GM12878 (cell line): ENCODE measurements at regions not wholly inside any gene's neighbourhood (a gene's known extent, or its start where the extent isn't known, plus 50 kb on each side); places are given as distances from the start of the nearest gene placed in this dataset.

Source experiments
- ATAC-seq: fragments of 200-7000 bp; cut with Tn5 transposase; 3 replicates; pipeline ENCODE4 v1.9.1; 2020; ENCODE audit warnings: mild to moderate bottlenecking, moderate library complexity
- BruUV-seq: library from RNA; stranded (reverse); fragments of 400-500 nt; replicated peaks from 2 replicates; lab custom pipeline; 2021; lab: Mats Ljungman, UMichigan
- CTCF ChIA-PET: fragments of 300-600 bp; sonication (Branson Sonifier 250); formaldehyde crosslinking; extraction: SDS; loops from one replicate; lab custom pipeline; 2021; ENCODE audit warnings: inconsistent platforms; lab: Yijun Ruan, JAX
- POLR2A ChIA-PET: fragments of 350-600 bp; formaldehyde crosslinking; extraction: SDS; loops from one replicate; lab custom pipeline; 2021; ENCODE audit warnings: inconsistent platforms; lab: Charles Lee
- RAD21 ChIA-PET: fragments of 300-600 bp; sonication (Branson Sonifier 250); formaldehyde crosslinking; loops from one replicate; lab custom pipeline; 2023; ENCODE audit warnings: antibody characterized with exemption; ENCODE audit not compliant: unreplicated experiment; lab: Charles Lee
- SMC1A ChIA-PET: fragments of 300-600 bp; sonication (Branson Sonifier 250); formaldehyde crosslinking; loops from one replicate; lab custom pipeline; 2023; ENCODE audit not compliant: unreplicated experiment, uncharacterized antibody; lab: Charles Lee
- DNase-seq: peaks from one replicate; pipeline ENCODE4 v3.0.0-alpha.2; 2011; ENCODE audit warnings: low read depth, low spot score
- FAIRE-seq: peaks from 3 replicates; lab custom pipeline; 2011; peaks lifted over from hg19 to GRCh38; lab: Jason Lieb, UNC
- H2AFZ ChIP-seq: 2 replicates; pipeline ENCODE4 v1.6.0; 2011; ENCODE audit warnings: low read depth, low read length, control low read depth; ENCODE audit not compliant: control insufficient read depth
- H3K27ac ChIP-seq: 2 replicates; pipeline ENCODE4 v1.5.1; 2011; ENCODE audit warnings: control low read depth; ENCODE audit not compliant: control insufficient read depth, insufficient read depth
- H3K27me3 ChIP-seq, 2 experiments: replicated peaks in 1 of 2; 2 replicates each; pipeline versions ENCODE4 v1.6.0 to v1.6.1; 2011; ENCODE audit warnings: low read length in 1 of 2; ENCODE audit not compliant: control insufficient read depth in 2 of 2, insufficient read depth in 2 of 2
- H3K36me3 ChIP-seq, 2 experiments: 2 replicates each; pipeline ENCODE4 v1.5.1; 2011; ENCODE audit warnings: low read length in 1 of 2; ENCODE audit not compliant: control insufficient read depth in 2 of 2, insufficient read depth in 2 of 2
- H3K4me1 ChIP-seq: 2 replicates; pipeline ENCODE4 v1.6.1; 2011; ENCODE audit warnings: mild to moderate bottlenecking, low read length, moderate library complexity, mixed read lengths; ENCODE audit not compliant: control insufficient read depth, insufficient read depth
- H3K4me2 ChIP-seq: 2 replicates; pipeline ENCODE4 v1.6.0; 2011; ENCODE audit warnings: control low read depth; ENCODE audit not compliant: control insufficient read depth, insufficient read depth
- H3K4me3 ChIP-seq: fragments of 200-600 bp; sonication (generic); 2 replicates; pipeline ENCODE4 v1.5.1; 2016
- H3K79me2 ChIP-seq: 2 replicates; pipeline ENCODE4 v1.6.0; 2011; ENCODE audit warnings: low read length; ENCODE audit not compliant: control insufficient read depth, insufficient read depth
- H3K9ac ChIP-seq: 2 replicates; pipeline ENCODE4 v1.8.0; 2011; ENCODE audit warnings: low read length, control low read depth, mixed read lengths; ENCODE audit not compliant: control insufficient read depth, insufficient read depth
- H3K9me3 ChIP-seq: replicated peaks from 3 replicates; pipeline ENCODE4 v1.5.1; 2011; ENCODE audit warnings: mild to moderate bottlenecking, low read length; ENCODE audit not compliant: control insufficient read depth, insufficient read depth
- H4K20me1 ChIP-seq: 2 replicates; pipeline ENCODE4 v1.6.0; 2011; ENCODE audit not compliant: control insufficient read depth, insufficient read depth
- NBN ChIP-seq: fragments of 450-650 bp; IDR thresholded peaks from 2 replicates; pipeline ENCODE4 v1.6.1; 2016
- POLR2A ChIP-seq: IDR thresholded peaks from 2 replicates; pipeline ENCODE4 v1.6.1; 2011; ENCODE audit warnings: low read depth, mild to moderate bottlenecking, low read length
- RFX5 ChIP-seq: IDR thresholded peaks from 2 replicates; pipeline ENCODE4 v1.6.1; 2011; ENCODE audit warnings: low read depth, low read length, improper control_type of control experiment
- USF2 ChIP-seq: IDR thresholded peaks from 2 replicates; pipeline ENCODE4 v1.6.1; 2011; ENCODE audit warnings: low read depth, low read length, improper control_type of control experiment, borderline replicate concordance
- WGBS: methylation state at CpG from one replicate; pipeline ENCODE4 v1.1.6; 2016; ENCODE audit warnings: low lambda C conversion rate; ENCODE audit not compliant: insufficient replicate concordance, insufficient coverage; ENCODE audit errors: missing lambda C conversion rate; 5-methylcytosine and 5-hydroxymethylcytosine counted together
- in situ Hi-C: fragments of 300-500 bp; cut with MboI; formaldehyde crosslinking; loops from 9 replicates; pipeline ENCODE4 v1.14.3; 2018; ENCODE audit warnings: mixed read lengths
- intact Hi-C: fragments of 100-400 bp; cut with micrococcal nuclease; formaldehyde crosslinking; loops from one replicate; pipeline ENCODE4 v1.14.2; 2022; ENCODE audit not compliant: unreplicated experiment

- WGBS = 73% methylated on average over 25 of the region's 25 CpGs
- TF ChIP-seq NBN (no peak), RFX5 (no peak)
- TF ChIP-seq, all 136 proteins: peak for 0
- H3K4me3 ChIP-seq = no peak overlapping the region
- FAIRE-seq (no peak), ATAC-seq (no peak), DNase-seq (no peak)
- ChIA-PET POLR2A (no interaction called here), CTCF (no interaction called here), RAD21 (no interaction called here), SMC1A (no interaction called here)
- no peak overlapping the region for H3K27ac ChIP-seq
- H2AFZ ChIP-seq = no peak overlapping the region
- no peaks in the 10 kb centered on the region for H3K27me3 ChIP-seq
- H4K20me1 ChIP-seq = no peaks in the 10 kb centered on the region
- in situ Hi-C loops (no loop called here), intact Hi-C loops (no loop called here)
- BruUV-seq = no TSS peak
- H3K9me3 ChIP-seq = peaks cover 12% of the 10 kb centered on the region; the same call in 2 of the 3 replicates
- H3K4me1 ChIP-seq = no peaks in the 10 kb centered on the region
- H3K9ac ChIP-seq = no peak overlapping the region
- no peaks in the 10 kb centered on the region for H3K79me2 ChIP-seq
- H3K4me2 ChIP-seq = no peak overlapping the region
- no peaks in the 10 kb centered on the region for H3K36me3 ChIP-seq
Observed at GRCh38 chr11:70487160-70487559, 88.8 kb downstream of the CTTN start.

GRCh38 chr11:70487756-70488155, 89.4 kb downstream of the CTTN start:
- Histone ChIP-seq H3K79me2 (no peaks in the 10 kb centered on the region), H4K20me1 (no peaks in the 10 kb centered on the region), H3K27ac (no peak overlapping the region), H3K27me3 (no peaks in the 10 kb centered on the region), H3K4me2 (no peak overlapping the region), H3K4me1 (no peaks in the 10 kb centered on the region), H2AFZ (no peak overlapping the region), H3K9ac (no peak overlapping the region), H3K9me3 (peaks cover 12% of the 10 kb centered on the region; the same call in 2 of the 3 replicates), H3K36me3 (no peaks in the 10 kb centered on the region), H3K4me3 (no peak overlapping the region)
- intact Hi-C loops (no loop called here), in situ Hi-C loops (no loop called here)
- POLR2A ChIA-PET = no interaction called here
- SMC1A ChIA-PET = no interaction called here
- RAD21 ChIA-PET = no interaction called here
- TF ChIP-seq USF2 (no peak), POLR2A (no peak)
- BruUV-seq = no TSS peak
- 68% methylated on average over 16 of the region's 16 CpGs for WGBS
- CTCF ChIA-PET = no interaction called here
- FAIRE-seq (no peak), ATAC-seq (no peak), DNase-seq (no peak)
